ENCODE measurements at regions not wholly inside any gene's neighbourhood (a gene's known extent, or its start where the extent isn't known, plus 50 kb on each side); places are given as distances from the start of the nearest gene placed in this dataset.

DNA sequence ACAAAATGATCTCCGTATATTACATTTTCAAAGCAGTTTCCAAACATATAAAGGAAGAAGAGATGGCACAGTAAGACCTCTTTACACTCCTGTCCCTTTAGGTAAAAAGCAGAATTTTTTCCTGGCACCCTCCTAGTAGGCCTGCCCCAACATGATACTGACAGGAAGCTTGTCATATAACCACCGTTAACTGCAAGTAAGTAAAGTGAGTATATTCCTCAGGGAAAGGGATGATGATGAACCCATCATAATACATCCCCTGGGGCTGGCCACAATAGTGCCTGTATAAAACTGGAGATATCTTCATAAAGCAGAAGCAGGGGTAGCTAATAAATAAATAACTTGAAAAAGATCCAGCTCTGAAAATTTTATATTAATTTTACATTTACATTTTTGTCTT is 893.0 kb downstream of the DIPK2A start:
- Mint-ChIP-seq H3K4me3 (ENCODE audit: low read depth, unreplicated experiment) (no peak overlapping the region), H3K4me1 (ENCODE audit: low read depth, unreplicated experiment) (peaks cover 12% of the 10 kb centered on the region), H3K27ac (ENCODE audit: unreplicated experiment) (no peak overlapping the region), H3K9me3 (ENCODE audit: low read depth, unreplicated experiment) (peaks cover 2% of the 10 kb centered on the region), H3K36me3 (ENCODE audit: insufficient read depth, unreplicated experiment) (no peaks in the 10 kb centered on the region), H3K27me3 (ENCODE audit: unreplicated experiment) (no peaks in the 10 kb centered on the region)
- no peak for DNase-seq
- BruUV-seq (replicated peaks), result no TSS peak
- CTCF ChIA-PET, result interaction anchor here (1.2 kb wide), 1 partner anchor 355 kb away, joined by 3 read pairs; no protein-coding TSS in a partner anchor
- no peak for TF ChIP-seq CTCF (IDR thresholded peaks at IDR 0.05; ENCODE audit: unreplicated experiment)
- intact Hi-C loops (cut with micrococcal nuclease; ENCODE audit: unreplicated experiment), result no loop called here

DNA sequence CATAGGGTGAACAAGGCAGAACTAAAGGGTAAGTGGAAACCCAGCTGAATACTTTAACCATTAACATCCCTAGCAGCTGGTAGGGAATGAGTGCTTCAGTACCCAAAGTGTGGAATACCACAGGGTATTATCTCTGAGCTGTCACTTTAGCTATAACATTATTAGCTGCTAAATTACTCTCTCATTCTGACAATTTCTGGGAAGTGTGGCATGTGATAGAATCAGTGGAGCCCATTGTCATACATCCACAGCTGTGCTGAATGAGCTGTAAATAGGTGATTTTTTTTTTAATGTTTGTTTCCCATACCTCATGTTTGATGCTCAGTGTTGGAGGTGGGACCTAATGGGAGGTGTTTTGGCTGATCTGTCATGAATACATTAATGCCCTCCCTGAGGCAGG is 894.3 kb downstream of the DIPK2A start:
- no peak for DNase-seq
- no TSS peak for BruUV-seq (replicated peaks)
- no peak overlapping the region for H3K4me3 Mint-ChIP-seq (ENCODE audit: low read depth, unreplicated experiment)
- CTCF ChIA-PET, result no interaction called here
- no peaks in the 10 kb centered on the region for H3K36me3 Mint-ChIP-seq (ENCODE audit: insufficient read depth, unreplicated experiment)
- H3K27me3 Mint-ChIP-seq (ENCODE audit: unreplicated experiment), result no peaks in the 10 kb centered on the region
- peaks cover 12% of the 10 kb centered on the region for H3K4me1 Mint-ChIP-seq (ENCODE audit: low read depth, unreplicated experiment)
- no peak for TF ChIP-seq CTCF (IDR thresholded peaks at IDR 0.05; ENCODE audit: unreplicated experiment)
- H3K27ac Mint-ChIP-seq (ENCODE audit: unreplicated experiment), result no peak overlapping the region
- peaks cover 6% of the 10 kb centered on the region for H3K9me3 Mint-ChIP-seq (ENCODE audit: low read depth, unreplicated experiment)
- intact Hi-C loops (cut with micrococcal nuclease; ENCODE audit: unreplicated experiment), result no loop called here

- no peak for TF ChIP-seq CTCF (IDR thresholded peaks at IDR 0.05; ENCODE audit: unreplicated experiment)
- Mint-ChIP-seq H3K9me3 (ENCODE audit: low read depth, unreplicated experiment) (peaks cover 6% of the 10 kb centered on the region), H3K4me3 (ENCODE audit: low read depth, unreplicated experiment) (no peak overlapping the region), H3K27me3 (ENCODE audit: unreplicated experiment) (no peaks in the 10 kb centered on the region), H3K36me3 (ENCODE audit: insufficient read depth, unreplicated experiment) (no peaks in the 10 kb centered on the region), H3K27ac (ENCODE audit: unreplicated experiment) (no peak overlapping the region), H3K4me1 (ENCODE audit: low read depth, unreplicated experiment) (peaks cover 12% of the 10 kb centered on the region)
- no TSS peak for BruUV-seq (replicated peaks)
- no peak for DNase-seq
- intact Hi-C loops (cut with micrococcal nuclease; ENCODE audit: unreplicated experiment), result no loop called here
- CTCF ChIA-PET, result no interaction called here
Observed at GRCh38 chr3:144866476-144866875, 894.9 kb downstream of the DIPK2A start.

GRCh38 chr3:144868506-144868905 is 896.9 kb downstream of the DIPK2A start:
- H3K9me3 Mint-ChIP-seq (ENCODE audit: low read depth, unreplicated experiment), result peaks cover 6% of the 10 kb centered on the region
- no TSS peak for BruUV-seq (replicated peaks)
- H3K36me3 Mint-ChIP-seq (ENCODE audit: insufficient read depth, unreplicated experiment), result no peaks in the 10 kb centered on the region
- no peak for DNase-seq
- H3K4me1 Mint-ChIP-seq (ENCODE audit: low read depth, unreplicated experiment), result peaks cover 12% of the 10 kb centered on the region
- CTCF ChIA-PET, result interaction anchor here (0.6 kb wide), 1 partner anchor 13 kb away, joined by 3 read pairs; no protein-coding TSS in a partner anchor
- intact Hi-C loops (cut with micrococcal nuclease; ENCODE audit: unreplicated experiment), result no loop called here
- no peak for TF ChIP-seq CTCF (IDR thresholded peaks at IDR 0.05; ENCODE audit: unreplicated experiment)
- no peak overlapping the region for H3K27ac Mint-ChIP-seq (ENCODE audit: unreplicated experiment)
- no peak overlapping the region for H3K4me3 Mint-ChIP-seq (ENCODE audit: low read depth, unreplicated experiment)
- no peaks in the 10 kb centered on the region for H3K27me3 Mint-ChIP-seq (ENCODE audit: unreplicated experiment)

Measured in Calu3 (cell line).